NK-92 treated with Interleukin-12 subunit alpha and Interleukin-12 subunit beta, amount 100 ng/mL, for 24 hours (cell line): ENCODE measurements at regions not wholly inside any gene's neighbourhood (a gene's known extent, or its start where the extent isn't known, plus 50 kb on each side); places are given as distances from the start of the nearest gene placed in this dataset.
"Not testable (repeated sequence)": the region's sequence is repeated elsewhere in the genome, so short reads cannot be mapped to it uniquely, and the experiment has no call there.

Source experiments
- DNase-seq: peaks from one replicate; lab custom pipeline; 2025; lab: John Stamatoyannopoulos, UW

GRCh38 chr2:226123300-226123699, 676.3 kb downstream of the IRS1 start:
- DNase-seq, result no peak

- no peak for DNase-seq
Observed at GRCh38 chr2:226122041-226122440, 677.6 kb downstream of the IRS1 start.

GRCh38 chr2:226121046-226121738, 678.4 kb downstream of the IRS1 start:
- DNase-seq, result no peak

- DNase-seq, result no peak
Observed at GRCh38 chr2:226118471-226119429, 680.9 kb downstream of the IRS1 start.

- no peak for DNase-seq
Observed at GRCh38 chr2:226117510-226118065, 682.0 kb downstream of the IRS1 start.

GRCh38 chr2:226116346-226116745, 683.3 kb downstream of the IRS1 start:
- DNase-seq, result no peak

- DNase-seq, result no peak
Observed at GRCh38 chr2:226115832-226116200, 683.8 kb downstream of the IRS1 start.

- DNase-seq, result no peak
Observed at GRCh38 chr2:226115102-226115831, 684.4 kb downstream of the IRS1 start.

GRCh38 chr2:226114436-226114835, 685.2 kb downstream of the IRS1 start:
- DNase-seq, result no peak

GRCh38 chr2:226098861-226099745, 699.6 kb downstream of the NYAP2 start:
- DNase-seq, result no peak

GRCh38 chr2:226095058-226095457, 695.5 kb downstream of the NYAP2 start:
- DNase-seq, result no peak

GRCh38 chr2:226093364-226093763, 693.9 kb downstream of the NYAP2 start:
- DNase-seq, result no peak

- DNase-seq, result no peak
Observed at GRCh38 chr2:226088366-226088674, 688.8 kb downstream of the NYAP2 start.

- no peak for DNase-seq
Observed at GRCh38 chr2:226087505-226088365, 688.2 kb downstream of the NYAP2 start.

GRCh38 chr2:226087051-226087450, 687.5 kb downstream of the NYAP2 start:
- DNase-seq, result no peak

- no peak for DNase-seq
Observed at GRCh38 chr2:226086190-226086589, 686.7 kb downstream of the NYAP2 start.

- not testable (repeated sequence) for DNase-seq
Observed at GRCh38 chr2:226085425-226085824, 685.9 kb downstream of the NYAP2 start.

GRCh38 chr2:226080334-226080733, 680.8 kb downstream of the NYAP2 start:
- DNase-seq, result no peak

- no peak for DNase-seq
Observed at GRCh38 chr2:226079671-226080181, 680.2 kb downstream of the NYAP2 start.

- no peak for DNase-seq
Observed at GRCh38 chr2:226079196-226079595, 679.7 kb downstream of the NYAP2 start.
